ENCODE measurements at regions not wholly inside any gene's neighbourhood (a gene's known extent, or its start where the extent isn't known, plus 50 kb on each side); places are given as distances from the start of the nearest gene placed in this dataset.

GRCh38 chr1:99173900-99174299 lies 90.4 kb upstream of the PLPPR4 start:
- Histone ChIP-seq H4K8ac (ENCODE audit: extremely low read depth, insufficient read depth, low read length) (no peak overlapping the region), H3K79me1 (ENCODE audit: low read depth, low read length) (no peaks in the 10 kb centered on the region), H3K9ac (replicated peaks in 1 of 4; ENCODE audit: extremely low read depth in 1 of 4, low read depth in 3 of 4, low read length in 3 of 4) (no peak overlapping the region), H4K20me1 (replicated peaks in 1 of 2; ENCODE audit: control insufficient read depth in 1 of 2, insufficient read depth in 2 of 2, low read length in 2 of 2) (no peaks in the 10 kb centered on the region), H3K4ac (replicated peaks; ENCODE audit: insufficient read length, low read depth, low read length) (no peak overlapping the region), H3K23me2 (ENCODE audit: low read depth, low read length) (no peaks in the 10 kb centered on the region), H2BK20ac (ENCODE audit: low read length) (no peak overlapping the region), H3K27ac (ENCODE audit: low read depth, low read length) (no peak overlapping the region), H2BK12ac (ENCODE audit: low read depth, low read length) (no peak overlapping the region), H3K4me2 (ENCODE audit: insufficient read depth in 1 of 2, low read depth in 2 of 2, low read length in 2 of 2) (no peak overlapping the region), H3K14ac (ENCODE audit: insufficient read length) (no peak overlapping the region), H3K23ac (ENCODE audit: insufficient read length) (no peak overlapping the region), H3K4me3 (ENCODE audit: extremely low read depth in 1 of 4, insufficient read depth in 2 of 4, low read depth in 3 of 4, low read length in 4 of 4) (no peak overlapping the region), H3K4me1 (replicated peaks in 1 of 4; ENCODE audit: control insufficient read depth in 3 of 4, insufficient read depth in 4 of 4, low read length in 3 of 4) (no peaks in the 10 kb centered on the region), H2AFZ (ENCODE audit: low read length) (no peak overlapping the region), H3K79me2 (ENCODE audit: control insufficient read depth in 1 of 2, insufficient read depth in 2 of 2, low read length in 2 of 2) (no peaks in the 10 kb centered on the region), H3K56ac (replicated peaks; ENCODE audit: insufficient read length, low read depth, low read length) (no peak overlapping the region), H3K9me3 (ENCODE audit: insufficient read depth in 2 of 2, low read depth in 1 of 2, low read length in 1 of 2) (no peaks in the 10 kb centered on the region), H3K18ac (ENCODE audit: extremely low read depth, low read length) (no peak overlapping the region), H2BK5ac (ENCODE audit: low read depth, low read length) (no peak overlapping the region), H4K91ac (replicated peaks; ENCODE audit: insufficient read length, low read length) (no peak overlapping the region), H4K5ac (ENCODE audit: insufficient read length, low read depth, low read length) (no peak overlapping the region), H2AK5ac (ENCODE audit: low read depth, low read length) (no peak overlapping the region), H3K36me3 (ENCODE audit: control insufficient read depth in 2 of 4, insufficient read depth in 4 of 4, low read length in 3 of 4) (no peaks in the 10 kb centered on the region), H2BK120ac (replicated peaks; ENCODE audit: low read depth, low read length) (no peak overlapping the region), H2BK15ac (ENCODE audit: low read length) (no peak overlapping the region), H3K27me3 (replicated peaks in 1 of 4; ENCODE audit: control insufficient read depth in 3 of 4, extremely low read depth in 1 of 4, insufficient read depth in 3 of 4, low read length in 3 of 4) (no peaks in the 10 kb centered on the region)
- ChIA-PET POLR2A (ENCODE audit: partially characterized antibody) (no interaction called here), CTCF (ENCODE audit: partially characterized antibody) (interaction anchor here (1.0 to 2.7 kb wide), 3 partner anchors 307 to 536 kb away, joined by 3 to 13 read pairs (median 4); no protein-coding TSS in a partner anchor)
- FAIRE-seq (no peak), DNase-seq (ENCODE audit: low read depth in 1 of 2, low spot score in 2 of 2) (no peak)
- WGBS, 2 experiments (ENCODE audit: extremely low coverage in 1 of 2, insufficient coverage in 1 of 2, insufficient read length in 1 of 2, insufficient replicate concordance in 2 of 2, low coverage in 1 of 2, low lambda C conversion rate in 2 of 2, missing lambda C conversion rate in 1 of 2) = 96% methylated on average over 7 of the region's 7 CpGs; no CpG with 5 or more reads in 1 of the 2 experiments
- TF ChIP-seq CHD1 (IDR thresholded peaks at IDR 0.05; ENCODE audit: low read depth, low read length) (no peak), SIRT6 (IDR thresholded peaks at IDR 0.05; ENCODE audit: low read length) (no peak), BACH1 (IDR thresholded peaks at IDR 0.05; ENCODE audit: low read length) (no peak), CTCF (IDR thresholded peaks at IDR 0.05; ENCODE audit: control extremely low read depth in 1 of 3, insufficient read depth in 1 of 3, low read depth in 1 of 3, low read length in 3 of 3) (no peak), JUN (IDR thresholded peaks at IDR 0.05; ENCODE audit: low read depth, low read length) (no peak), RBBP5 (IDR thresholded peaks at IDR 0.05; ENCODE audit: borderline replicate concordance, low read depth, low read length) (no peak), CBX5 (IDR thresholded peaks at IDR 0.05; ENCODE audit: low read depth, low read length) (no peak), TEAD4 (IDR thresholded peaks at IDR 0.05; ENCODE audit: low read depth, low read length) (no peak), FOSL1 (IDR thresholded peaks at IDR 0.05; ENCODE audit: insufficient read depth, low read depth, low read length) (no peak), SUZ12 (IDR thresholded peaks at IDR 0.05; ENCODE audit: low read length) (no peak)
- TF ChIP-seq, protein P1, sequence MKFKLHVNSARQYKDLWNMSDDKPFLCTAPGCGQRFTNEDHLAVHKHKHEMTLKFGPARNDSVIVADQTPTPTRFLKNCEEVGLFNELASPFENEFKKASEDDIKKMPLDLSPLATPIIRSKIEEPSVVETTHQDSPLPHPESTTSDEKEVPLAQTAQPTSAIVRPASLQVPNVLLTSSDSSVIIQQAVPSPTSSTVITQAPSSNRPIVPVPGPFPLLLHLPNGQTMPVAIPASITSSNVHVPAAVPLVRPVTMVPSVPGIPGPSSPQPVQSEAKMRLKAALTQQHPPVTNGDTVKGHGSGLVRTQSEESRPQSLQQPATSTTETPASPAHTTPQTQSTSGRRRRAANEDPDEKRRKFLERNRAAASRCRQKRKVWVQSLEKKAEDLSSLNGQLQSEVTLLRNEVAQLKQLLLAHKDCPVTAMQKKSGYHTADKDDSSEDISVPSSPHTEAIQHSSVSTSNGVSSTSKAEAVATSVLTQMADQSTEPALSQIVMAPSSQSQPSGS (IDR thresholded peaks at IDR 0.05; ENCODE audit: low read length) = no peak
